Sciatic nerve (tissue), 2 donors: ENCODE measurements at regions not wholly inside any gene's neighbourhood (a gene's known extent, or its start where the extent isn't known, plus 50 kb on each side); places are given as distances from the start of the nearest gene placed in this dataset.

ENCODE experiments used
- ATAC-seq: fragments of 200-7000 bp; cut with Tn5 transposase; one replicate; pipeline ENCODE4 v1.9.1; 2020; ENCODE audit warnings: mild to moderate bottlenecking, moderate library complexity
- DNase-seq: peaks from one replicate; pipeline ENCODE4 v3.0.0-alpha.2; 2020; ENCODE audit warnings: low spot score
- intact Hi-C: fragments of 100-400 bp; cut with DNase I; formaldehyde crosslinking; loops from one replicate; pipeline ENCODE4 v1.14.2; 2022
- donor health status: DM: no; HTN: no; CAD: no.
- donor health status: DM: no; HTN: no; CAD: no.

DNA sequence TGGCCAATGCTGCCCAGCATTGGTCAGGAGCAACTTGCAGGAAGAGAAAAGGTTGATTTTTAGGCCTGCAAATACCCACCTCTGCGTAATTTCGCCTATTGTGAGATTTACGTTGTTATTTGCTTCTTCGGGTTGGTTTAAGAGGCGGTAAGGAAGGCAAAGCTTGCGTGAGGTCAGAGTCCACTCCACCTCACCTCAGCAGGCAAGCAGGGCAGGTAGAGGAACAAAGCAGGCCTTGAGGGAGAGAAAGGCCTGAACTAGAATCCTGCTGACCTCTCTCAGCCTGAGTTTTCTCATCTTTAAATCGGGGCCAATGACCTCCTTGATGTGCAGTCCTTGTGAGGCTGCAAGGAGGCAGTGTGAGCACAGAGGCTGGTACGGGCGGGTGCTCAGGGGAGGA is 239.1 kb downstream of the CDC5L start:
- ATAC-seq (no peak), DNase-seq (no peak)
- intact Hi-C loops = no loop called here

DNA sequence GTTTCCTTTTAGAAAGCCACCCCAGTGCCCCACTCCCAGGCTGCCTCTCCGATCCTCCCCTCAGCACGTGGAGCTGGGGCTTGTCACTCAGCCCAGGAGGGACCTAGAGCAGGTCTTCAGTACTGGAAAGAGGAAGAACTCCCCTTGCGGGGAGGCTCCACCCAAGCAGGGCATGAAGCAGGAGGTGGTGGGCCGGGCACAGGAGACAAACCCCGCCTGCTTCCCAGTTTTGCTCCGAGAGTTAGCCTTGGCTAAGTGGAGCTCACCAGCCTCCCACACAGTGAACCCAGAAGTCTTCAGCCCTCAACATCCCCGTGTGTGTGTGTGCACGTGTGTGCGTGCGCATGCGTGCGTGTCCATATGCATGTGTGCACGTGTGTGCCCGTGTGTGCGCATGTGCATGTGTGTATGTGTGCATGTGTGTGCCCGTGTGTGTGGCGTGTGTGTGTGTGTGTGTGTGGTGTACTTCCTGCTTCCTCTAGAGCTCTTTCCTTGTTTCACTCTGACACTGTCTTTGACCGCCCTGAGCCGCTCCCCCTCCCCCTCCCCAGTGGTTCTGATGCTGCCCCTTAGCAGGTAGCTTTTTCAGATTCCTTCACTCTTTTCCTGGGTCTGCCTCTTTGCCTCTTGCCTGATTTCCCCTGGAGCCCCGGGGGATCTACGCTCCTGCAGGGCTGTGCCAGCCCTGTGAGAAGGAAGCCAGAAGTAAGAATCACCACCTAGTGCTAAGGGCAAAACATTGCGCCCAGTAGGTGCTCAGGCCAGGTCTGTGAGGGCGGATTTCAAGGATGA is 239.8 kb downstream of the CDC5L start:
- DNase-seq = no peak
- ATAC-seq = peak; percentile 67
- intact Hi-C loops = no loop called here

GRCh38 chr6:44627883-44628271 is 240.4 kb downstream of the CDC5L start:
- intact Hi-C loops = no loop called here
- DNase-seq (no peak), ATAC-seq (no peak)

GRCh38 chr6:44628347-44628746 is 240.8 kb downstream of the CDC5L start:
- intact Hi-C loops = no loop called here
- ATAC-seq = no peak
- DNase-seq = no peak

DNA sequence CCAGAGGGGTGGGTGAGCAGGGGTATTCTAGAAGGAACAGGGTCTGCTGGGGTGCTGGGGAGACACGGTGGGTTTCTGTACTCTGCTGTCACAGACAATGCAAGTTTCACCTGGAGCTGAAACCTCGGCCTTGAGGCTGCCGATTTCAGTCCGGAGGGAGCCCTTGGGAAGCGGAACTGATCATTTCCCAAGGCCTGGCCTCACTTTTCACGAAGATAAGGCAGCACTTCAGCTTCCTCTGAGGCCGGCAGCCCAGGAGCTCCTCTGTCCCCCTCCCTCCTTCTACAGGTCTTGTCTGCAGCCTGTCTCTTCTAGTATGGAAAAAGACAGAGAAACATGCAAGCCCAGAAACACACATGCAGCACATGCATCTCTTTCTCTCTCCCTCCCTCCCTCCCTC is 242.1 kb downstream of the CDC5L start:
- intact Hi-C loops = no loop called here
- no peak for ATAC-seq
- DNase-seq = no peak

GRCh38 chr6:44630125-44631028 is 242.9 kb downstream of the CDC5L start:
- peak; percentile 63 for DNase-seq
- peak; percentile 40 for ATAC-seq
- intact Hi-C loops = no loop called here

DNA sequence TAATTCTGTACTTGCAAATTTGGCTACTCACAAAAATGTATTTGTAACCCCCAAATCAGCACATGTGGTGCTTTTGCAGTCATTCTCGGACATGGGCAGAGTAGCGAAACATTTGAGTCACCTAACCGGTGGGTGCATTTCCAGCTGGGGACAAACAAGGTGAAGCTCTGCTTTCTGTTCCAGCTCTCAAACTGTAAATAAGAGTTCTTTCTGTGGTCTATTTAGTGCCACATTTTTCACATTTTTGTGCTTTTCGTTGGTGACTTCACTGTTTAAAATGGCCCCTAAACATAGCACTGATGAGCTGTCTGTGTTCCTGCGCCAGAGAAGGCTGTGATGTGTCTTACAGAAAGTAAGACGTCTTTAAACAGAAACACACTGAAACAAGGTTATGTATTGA is 244.5 kb downstream of the CDC5L start:
- intact Hi-C loops = no loop called here
- no peak for ATAC-seq
- no peak for DNase-seq

DNA sequence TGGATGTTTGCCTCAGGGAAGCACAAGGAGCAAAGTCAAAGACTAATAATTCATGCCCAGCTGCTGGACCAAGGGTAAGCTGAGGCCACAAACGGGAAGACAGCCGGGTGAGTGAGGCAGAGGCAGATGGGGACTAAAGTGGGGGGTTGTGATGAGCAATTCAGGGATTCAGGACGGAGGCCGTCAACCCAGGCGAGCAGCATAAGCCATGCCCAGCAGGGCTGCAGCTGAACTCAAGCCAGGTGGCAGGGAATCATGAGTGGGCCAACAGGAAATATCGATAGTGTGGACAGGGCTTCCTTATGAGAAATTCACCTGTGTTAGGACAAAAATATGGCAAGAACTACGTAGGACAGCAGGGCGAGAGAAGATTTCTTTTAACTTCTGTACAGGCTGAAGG is 246.8 kb downstream of the CDC5L start:
- DNase-seq (no peak), ATAC-seq (no peak)
- intact Hi-C loops = no loop called here

DNA sequence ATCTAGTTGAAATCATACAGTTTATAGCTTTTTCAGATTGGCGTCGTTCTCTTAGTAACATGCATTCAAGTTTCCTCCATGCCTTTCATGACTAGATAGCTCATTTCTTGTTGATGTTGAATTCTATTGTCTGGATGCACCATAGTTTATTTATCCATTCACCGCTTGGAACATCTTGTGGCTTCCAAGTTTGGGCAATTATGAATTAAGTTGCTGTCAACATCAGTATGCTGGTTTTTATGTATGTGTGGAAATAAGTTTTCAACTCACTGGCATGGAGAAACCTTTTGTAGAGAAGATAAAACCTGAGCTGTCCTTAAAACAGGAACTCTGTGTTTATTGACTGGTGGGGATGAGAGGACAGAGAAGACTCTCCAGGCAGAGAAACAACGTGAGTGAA is 248.0 kb downstream of the CDC5L start:
- ATAC-seq = no peak
- DNase-seq = no peak
- intact Hi-C loops = no loop called here

DNA sequence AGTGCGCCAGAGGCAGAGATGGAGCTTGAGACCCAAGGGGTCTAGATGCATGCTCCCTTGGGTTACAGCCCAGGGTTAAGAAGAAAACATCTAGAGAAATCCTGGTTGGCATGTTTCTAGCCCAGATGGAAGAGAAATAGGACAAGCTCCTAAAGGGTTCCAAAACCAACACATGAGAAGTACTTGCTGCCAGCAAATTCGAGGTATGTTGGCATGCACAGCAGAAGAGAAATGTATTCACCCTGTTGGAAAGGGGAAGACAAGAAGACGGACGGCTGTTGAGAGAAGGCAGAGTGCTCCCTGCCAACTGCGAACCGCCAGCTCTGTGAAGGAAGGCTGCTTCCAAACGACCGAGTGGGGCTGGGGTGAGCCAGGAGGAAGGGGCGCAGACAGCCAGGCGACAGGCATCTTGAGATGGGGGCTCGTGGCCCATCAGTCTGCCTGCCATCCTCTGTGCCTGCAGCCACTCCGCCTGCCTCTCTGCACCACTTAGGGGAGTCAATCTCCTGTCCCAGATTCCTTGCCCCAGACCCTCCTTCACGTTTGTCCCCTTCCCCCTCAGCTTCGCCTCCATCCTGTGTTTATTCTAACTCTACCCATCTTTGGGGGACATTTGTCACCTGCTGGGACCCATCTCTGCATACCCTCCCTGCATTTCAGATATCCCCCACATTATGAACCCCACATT is 249.2 kb downstream of the CDC5L start:
- intact Hi-C loops = no loop called here
- no peak for ATAC-seq
- no peak for DNase-seq

DNA sequence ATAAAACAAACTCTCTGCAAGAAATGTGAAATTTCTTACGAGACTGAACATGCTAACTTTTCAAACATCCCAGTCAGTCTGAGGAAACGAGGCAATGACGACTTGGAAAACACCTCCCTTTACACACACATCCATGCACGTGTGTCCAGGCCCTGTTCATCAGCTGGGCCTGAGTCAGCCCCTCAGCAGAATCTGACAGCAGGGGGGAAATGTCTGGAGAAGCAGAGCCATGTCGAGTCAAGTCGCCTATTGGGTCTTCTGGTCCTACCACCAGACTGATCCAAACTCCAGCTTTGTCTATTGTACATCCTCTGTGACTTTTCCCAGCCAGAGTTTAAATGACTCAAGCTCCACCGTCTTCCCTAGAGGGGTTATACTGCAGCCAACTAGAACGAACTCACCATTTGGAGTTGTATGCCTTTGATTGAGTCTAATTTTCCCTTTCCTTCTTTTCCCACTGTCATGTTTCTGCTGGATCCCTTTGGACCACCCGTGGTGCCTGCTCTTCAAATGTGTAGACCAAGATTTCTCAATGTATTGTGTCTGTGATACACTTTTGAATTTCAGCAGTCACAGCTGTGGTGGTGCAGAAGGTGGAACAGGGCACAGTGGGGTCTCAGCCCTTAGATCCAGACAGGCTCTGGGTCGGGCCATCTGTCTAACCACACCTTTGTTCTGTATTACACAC is 254.0 kb downstream of the CDC5L start:
- DNase-seq = no peak
- intact Hi-C loops = no loop called here
- ATAC-seq = peak; percentile 65

DNA sequence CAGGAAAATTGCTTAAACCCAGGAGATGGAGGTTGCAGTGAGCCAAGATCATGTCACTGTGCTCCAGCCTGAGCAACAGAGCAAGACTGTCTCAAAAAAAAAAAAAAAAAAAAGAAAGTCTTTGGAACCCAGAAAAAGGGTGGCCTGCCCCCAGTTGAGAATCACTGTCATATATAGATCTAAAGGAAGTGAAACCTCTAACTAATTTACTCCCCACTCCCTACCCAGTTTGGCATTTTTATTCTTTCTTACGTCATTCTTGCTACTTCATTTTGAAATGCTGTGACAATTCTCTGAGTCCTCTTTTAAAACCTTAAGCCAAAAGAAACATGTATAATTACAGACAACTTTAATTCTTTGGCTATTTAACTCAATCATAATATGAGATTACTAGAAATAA is 254.8 kb downstream of the CDC5L start:
- no peak for ATAC-seq
- intact Hi-C loops = no loop called here

GRCh38 chr6:44642870-44643522 is 255.5 kb downstream of the CDC5L start:
- no peak for ATAC-seq
- DNase-seq = no peak
- intact Hi-C loops = no loop called here

More for the DNA sequence above, 254.8 kb downstream of the CDC5L start:
- no peak for DNase-seq

DNA sequence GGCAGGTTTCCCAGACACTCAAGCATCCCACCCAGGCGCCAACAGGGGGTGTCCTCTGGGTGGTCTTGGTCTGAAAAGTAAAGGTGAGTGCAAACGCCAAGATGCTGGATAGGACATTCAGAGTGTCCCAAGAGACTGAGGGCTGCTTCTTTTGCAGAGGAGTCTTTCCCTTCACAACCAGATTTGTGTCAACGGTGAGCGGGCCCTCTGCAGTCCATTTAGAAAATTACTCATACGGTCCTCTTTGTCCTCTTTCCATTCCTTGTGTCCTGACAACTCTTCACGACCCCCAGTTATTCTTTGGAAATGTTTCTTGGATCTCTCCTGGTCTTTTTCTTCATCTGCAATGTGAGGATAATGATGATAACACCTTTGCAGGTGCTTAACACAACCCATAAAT is 257.8 kb downstream of the CDC5L start:
- no peak for ATAC-seq
- DNase-seq = no peak
- intact Hi-C loops = no loop called here

- DNase-seq (no peak), ATAC-seq (no peak)
- intact Hi-C loops = no loop called here
Measured at GRCh38 chr6:44646355-44646754, 258.8 kb downstream of the CDC5L start.

GRCh38 chr6:44649365-44650025 is 262.0 kb downstream of the CDC5L start:
- DNase-seq (no peak), ATAC-seq (peak; percentile 77)
- intact Hi-C loops = loop anchor here (10.0 kb wide), 1 partner anchor 1265 kb away; no protein-coding TSS in a partner anchor

- intact Hi-C loops = loop anchor here (10.0 kb wide), 1 partner anchor 1264 kb away; no protein-coding TSS in a partner anchor
- DNase-seq = no peak
Measured at GRCh38 chr6:44650495-44650894, 263.0 kb downstream of the CDC5L start.

DNA sequence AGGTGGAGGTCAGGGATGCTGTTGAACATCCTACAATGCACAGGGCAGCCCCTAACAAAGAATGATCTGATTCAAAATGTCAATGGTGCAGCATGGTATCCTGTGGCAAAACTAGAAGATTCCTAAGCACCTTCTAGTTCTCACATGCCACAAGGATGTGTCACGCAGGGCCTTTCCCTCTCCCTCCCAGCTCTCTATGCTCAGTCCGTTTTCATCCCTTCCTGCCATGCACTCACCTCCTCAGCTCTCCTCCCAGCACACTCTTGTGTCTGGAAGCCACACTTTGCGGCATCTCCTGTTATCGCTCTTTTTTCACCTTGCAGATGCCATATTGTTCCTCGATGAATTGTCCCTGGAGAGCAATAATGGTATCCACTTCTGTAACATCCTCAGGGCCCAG is 263.4 kb downstream of the CDC5L start:
- ATAC-seq = no peak

More at GRCh38 chr6:44650495-44650894, 263.0 kb downstream of the CDC5L start:
- ATAC-seq = no peak

More for the DNA sequence above, 263.4 kb downstream of the CDC5L start:
- no peak for DNase-seq
- intact Hi-C loops = loop anchor here (10.0 kb wide), 1 partner anchor 1264 kb away; no protein-coding TSS in a partner anchor
